ENCODE measurements at regions not wholly inside any gene's neighbourhood (a gene's known extent, or its start where the extent isn't known, plus 50 kb on each side); places are given as distances from the start of the nearest gene placed in this dataset.
"Not testable (repeated sequence)": the region's sequence is repeated elsewhere in the genome, so short reads cannot be mapped to it uniquely, and the experiment has no call there.

- Histone ChIP-seq H3K4me1 (no peaks in the 10 kb centered on the region), H3K36me3 (ENCODE audit: control insufficient read depth, insufficient read depth, low read length) (no peaks in the 10 kb centered on the region), H3K27me3 (replicated peaks; ENCODE audit: control insufficient read depth, insufficient read depth, low read length) (no peaks in the 10 kb centered on the region), H3K4me3 (ENCODE audit: low read depth, low read length) (no peak overlapping the region), H3K9me3 (no peaks in the 10 kb centered on the region)
- ChIA-PET CTCF (no interaction called here), POLR2A (no interaction called here)
- Mint-ChIP-seq H3K4me3 (ENCODE audit: unreplicated experiment) (no peak overlapping the region), H3K36me3 (ENCODE audit: insufficient read depth, unreplicated experiment) (no peaks in the 10 kb centered on the region), H3K9me3 (ENCODE audit: unreplicated experiment) (no peaks in the 10 kb centered on the region), H3K27me3 (ENCODE audit: insufficient read depth, unreplicated experiment) (no peaks in the 10 kb centered on the region), H3K4me1 (ENCODE audit: low read depth, unreplicated experiment) (no peaks in the 10 kb centered on the region), H3K27ac (ENCODE audit: unreplicated experiment) (no peak overlapping the region)
- intact Hi-C loops (cut with micrococcal nuclease; ENCODE audit: unreplicated experiment) = no loop called here
- no peak for TF ChIP-seq CTCF (IDR thresholded peaks at IDR 0.05; ENCODE audit: insufficient read depth in 1 of 2, low read depth in 1 of 2, low read length in 1 of 2, severe bottlenecking in 1 of 2, unreplicated experiment in 1 of 2)
- BruUV-seq (replicated peaks) = no TSS peak
- no peak for DNase-seq
Observed at GRCh38 chr1:195733408-195733807, 874.8 kb downstream of the KCNT2 start.

GRCh38 chr1:195731385-195731784, 876.9 kb downstream of the KCNT2 start:
- BruUV-seq (replicated peaks) = no TSS peak
- no peaks in the 10 kb centered on the region for H3K9me3 ChIP-seq
- CTCF ChIA-PET = no interaction called here

GRCh38 chr1:195723796-195724194, 884.4 kb downstream of the KCNT2 start:
- intact Hi-C loops (cut with micrococcal nuclease; ENCODE audit: unreplicated experiment) = no loop called here
- BruUV-seq (replicated peaks) = no TSS peak

More at GRCh38 chr1:195731385-195731784, 876.9 kb downstream of the KCNT2 start:
- intact Hi-C loops (cut with micrococcal nuclease; ENCODE audit: unreplicated experiment) = no loop called here
- no peaks in the 10 kb centered on the region for H3K27me3 Mint-ChIP-seq (ENCODE audit: insufficient read depth, unreplicated experiment)
- Histone ChIP-seq H3K27me3 (replicated peaks; ENCODE audit: control insufficient read depth, insufficient read depth, low read length) (no peaks in the 10 kb centered on the region), H3K4me1 (no peaks in the 10 kb centered on the region), H3K36me3 (ENCODE audit: control insufficient read depth, insufficient read depth, low read length) (no peaks in the 10 kb centered on the region), H3K4me3 (ENCODE audit: low read depth, low read length) (no peak overlapping the region)
- POLR2A ChIA-PET = no interaction called here
- no peak overlapping the region for H3K4me3 Mint-ChIP-seq (ENCODE audit: unreplicated experiment)
- no peak for DNase-seq
- TF ChIP-seq CTCF (IDR thresholded peaks at IDR 0.05; ENCODE audit: insufficient read depth in 1 of 2, low read depth in 1 of 2, low read length in 1 of 2, severe bottlenecking in 1 of 2, unreplicated experiment in 1 of 2) = no peak
- H3K27ac Mint-ChIP-seq (ENCODE audit: unreplicated experiment) = no peak overlapping the region
- no peaks in the 10 kb centered on the region for H3K36me3 Mint-ChIP-seq (ENCODE audit: insufficient read depth, unreplicated experiment)
- no peaks in the 10 kb centered on the region for H3K9me3 Mint-ChIP-seq (ENCODE audit: unreplicated experiment)
- H3K4me1 Mint-ChIP-seq (ENCODE audit: low read depth, unreplicated experiment) = no peaks in the 10 kb centered on the region

GRCh38 chr1:195722852-195723795, 885.1 kb downstream of the KCNT2 start:
- H3K36me3 ChIP-seq (ENCODE audit: control insufficient read depth, insufficient read depth, low read length); H3K27ac Mint-ChIP-seq (ENCODE audit: unreplicated experiment); H3K4me1 Mint-ChIP-seq (ENCODE audit: low read depth, unreplicated experiment); intact Hi-C loops (cut with micrococcal nuclease; ENCODE audit: unreplicated experiment); DNase-seq; H3K9me3 Mint-ChIP-seq (ENCODE audit: unreplicated experiment); H3K4me1 ChIP-seq; BruUV-seq (replicated peaks); H3K4me3 Mint-ChIP-seq (ENCODE audit: unreplicated experiment); H3K9me3 ChIP-seq; H3K27me3 Mint-ChIP-seq (ENCODE audit: insufficient read depth, unreplicated experiment); H3K27me3 ChIP-seq (replicated peaks; ENCODE audit: control insufficient read depth, insufficient read depth, low read length); CTCF ChIA-PET; POLR2A ChIA-PET; H3K36me3 Mint-ChIP-seq (ENCODE audit: insufficient read depth, unreplicated experiment); H3K4me3 ChIP-seq (ENCODE audit: low read depth, low read length): not testable (repeated sequence)

More at GRCh38 chr1:195723796-195724194, 884.4 kb downstream of the KCNT2 start:
- H3K4me3 ChIP-seq (ENCODE audit: low read depth, low read length) = no peak overlapping the region
- H3K9me3 Mint-ChIP-seq (ENCODE audit: unreplicated experiment) = no peaks in the 10 kb centered on the region
- no peak overlapping the region for H3K27ac Mint-ChIP-seq (ENCODE audit: unreplicated experiment)
- no peaks in the 10 kb centered on the region for H3K4me1 ChIP-seq
- H3K36me3 Mint-ChIP-seq (ENCODE audit: insufficient read depth, unreplicated experiment) = no peaks in the 10 kb centered on the region
- H3K4me1 Mint-ChIP-seq (ENCODE audit: low read depth, unreplicated experiment) = no peaks in the 10 kb centered on the region
- no peak overlapping the region for H3K4me3 Mint-ChIP-seq (ENCODE audit: unreplicated experiment)
- no peaks in the 10 kb centered on the region for H3K9me3 ChIP-seq
- no peak for DNase-seq
- TF ChIP-seq CTCF (IDR thresholded peaks at IDR 0.05; ENCODE audit: insufficient read depth in 1 of 2, low read depth in 1 of 2, low read length in 1 of 2, severe bottlenecking in 1 of 2, unreplicated experiment in 1 of 2) = no peak
- H3K27me3 ChIP-seq (replicated peaks; ENCODE audit: control insufficient read depth, insufficient read depth, low read length) = no peaks in the 10 kb centered on the region
- ChIA-PET CTCF (no interaction called here), POLR2A (no interaction called here)
- peaks cover 3% of the 10 kb centered on the region for H3K27me3 Mint-ChIP-seq (ENCODE audit: insufficient read depth, unreplicated experiment)
- H3K36me3 ChIP-seq (ENCODE audit: control insufficient read depth, insufficient read depth, low read length) = no peaks in the 10 kb centered on the region

- H3K36me3 Mint-ChIP-seq (ENCODE audit: insufficient read depth, unreplicated experiment); H3K4me1 Mint-ChIP-seq (ENCODE audit: low read depth, unreplicated experiment); H3K4me3 Mint-ChIP-seq (ENCODE audit: unreplicated experiment); H3K27me3 ChIP-seq (replicated peaks; ENCODE audit: control insufficient read depth, insufficient read depth, low read length); H3K36me3 ChIP-seq (ENCODE audit: control insufficient read depth, insufficient read depth, low read length); H3K4me3 ChIP-seq (ENCODE audit: low read depth, low read length); POLR2A ChIA-PET; CTCF ChIA-PET; intact Hi-C loops (cut with micrococcal nuclease; ENCODE audit: unreplicated experiment); H3K27me3 Mint-ChIP-seq (ENCODE audit: insufficient read depth, unreplicated experiment); H3K27ac Mint-ChIP-seq (ENCODE audit: unreplicated experiment); BruUV-seq (replicated peaks); DNase-seq; H3K9me3 ChIP-seq; H3K4me1 ChIP-seq; H3K9me3 Mint-ChIP-seq (ENCODE audit: unreplicated experiment): not testable (repeated sequence)
Observed at GRCh38 chr1:195722146-195722545, 886.1 kb downstream of the KCNT2 start.
